Ovary (tissue), 7 donors: ENCODE measurements at regions not wholly inside any gene's neighbourhood (a gene's known extent, or its start where the extent isn't known, plus 50 kb on each side); places are given as distances from the start of the nearest gene placed in this dataset.

Experiments
- DNase-seq, 5 donors: peaks; one replicate each; pipeline ENCODE4 v3.0.0-alpha.2; 2019 to 2020
- H3K27ac ChIP-seq, 2 donors: fragments of 200-600 bp; one replicate each; pipeline versions ENCODE4 v1.5.1 to v1.8.0; 2019 to 2022
- H3K27me3 ChIP-seq: fragments of 200-600 bp; one replicate; pipeline ENCODE4 v1.8.0; 2022
- H3K36me3 ChIP-seq: fragments of 200-600 bp; sonication (generic); one replicate; pipeline ENCODE4 v1.5.1; 2019
- H3K4me1 ChIP-seq: one replicate; pipeline ENCODE4 v1.8.1; 2013; ENCODE audit warnings: mild to moderate bottlenecking, moderate library complexity; ENCODE audit not compliant: insufficient read depth
- H3K4me3 ChIP-seq: fragments of 200-600 bp; sonication (generic); one replicate; pipeline ENCODE4 v1.5.1; 2017
- H3K9me3 ChIP-seq, 2 donors: fragments of 200-600 bp in 1 of 2; sonication (generic) in 1 of 2; one replicate each; pipeline versions ENCODE4 v1.5.1 to v1.8.1; 2013 to 2019; ENCODE audit warnings: mild to moderate bottlenecking in 1 of 2, moderate library complexity in 1 of 2
- CTCF ChIP-seq, 3 donors: fragments of 450-650 bp in 2 of 3; fragments of 200-600 bp in 1 of 3; IDR thresholded peaks; one replicate each; pipeline versions ENCODE4 v1.5.1 to v1.8.0; 2016 to 2022; ENCODE audit warnings: antibody characterized with exemption in 3 of 3, mild to moderate bottlenecking in 1 of 3
- EP300 ChIP-seq: sonication (generic); formaldehyde crosslinking; IDR thresholded peaks from one replicate; pipeline ENCODE4 v1.6.1; 2017; ENCODE audit warnings: antibody characterized with exemption
- POLR2A ChIP-seq: fragments of 450-650 bp; IDR thresholded peaks from one replicate; pipeline ENCODE4 v1.6.1; 2017; ENCODE audit warnings: antibody characterized with exemption, mild to moderate bottlenecking, moderate library complexity
- WGBS, 3 donors: extraction: QIAGEN DNeasy Blood & Tissue Kit in 1 of 3; methylation state at CpG; one replicate each; pipeline versions ENCODE4 v1.1.5 to v1.1.7; 2013 to 2017; 5-methylcytosine and 5-hydroxymethylcytosine counted together
- intact Hi-C, 4 donors: fragments of 100-400 bp; cut with DNase I; formaldehyde crosslinking; loops; one replicate each; pipeline versions ENCODE4 v1.11.0 to v1.15.1; 2022 to 2023
- donor health status: DM: no; HTN: no; CAD: no; lungs with moderate emphysema.
- donor health status: DM: no; HTN: no; CAD: no.
- donor health status: Bipolar disorder and iron deficiency.
- donor health status: DM: no; HTN: no; CAD: no.
- donor health status: DM: yes; HTN: yes; CAD: no.

GRCh38 chr12:107243341-107243740 is 150.0 kb upstream of the CRY1 start:
- H3K9me3 ChIP-seq, result no peaks in the 10 kb centered on the region
- no peak for DNase-seq
- TF ChIP-seq POLR2A, result no peak
- no peak for TF ChIP-seq EP300
- TF ChIP-seq CTCF (IDR thresholded peaks at IDR 0.05), result no peak
- no peak overlapping the region for H3K27ac ChIP-seq
- no peak overlapping the region for H3K4me3 ChIP-seq
- H3K27me3 ChIP-seq, result no peaks in the 10 kb centered on the region
- H3K36me3 ChIP-seq, result no peaks in the 10 kb centered on the region
- intact Hi-C loops, result no loop called here
- 12 to 25% (median 21%) methylated on average over 4 of the region's 4 CpGs for WGBS, 3 donors
- no peaks in the 10 kb centered on the region for H3K4me1 ChIP-seq

GRCh38 chr12:107244584-107244983 is 151.2 kb upstream of the CRY1 start:
- H3K4me3 ChIP-seq, result no peak overlapping the region
- TF ChIP-seq CTCF (IDR thresholded peaks at IDR 0.05), result no peak
- TF ChIP-seq POLR2A, result no peak
- TF ChIP-seq EP300, result no peak
- no peaks in the 10 kb centered on the region for H3K27me3 ChIP-seq
- H3K27ac ChIP-seq, result no peak overlapping the region
- intact Hi-C loops, result no loop called here
- no peak for DNase-seq
- 67 to 91% (median 77%) methylated on average over 2 of the region's 2 CpGs for WGBS, 3 donors
- no peaks in the 10 kb centered on the region for H3K36me3 ChIP-seq
- H3K9me3 ChIP-seq, result no peaks in the 10 kb centered on the region
- no peaks in the 10 kb centered on the region for H3K4me1 ChIP-seq

- no peak for TF ChIP-seq EP300
- no peak for TF ChIP-seq CTCF (IDR thresholded peaks at IDR 0.05)
- no peak for TF ChIP-seq POLR2A
Measured at GRCh38 chr12:107247650-107248049, 154.3 kb upstream of the CRY1 start.

GRCh38 chr12:107248187-107248586 is 154.8 kb upstream of the CRY1 start:
- H3K36me3 ChIP-seq, result no peaks in the 10 kb centered on the region
- no peaks in the 10 kb centered on the region for H3K9me3 ChIP-seq
- no peak for DNase-seq
- H3K27ac ChIP-seq, result no peak overlapping the region
- no peaks in the 10 kb centered on the region for H3K4me1 ChIP-seq
- TF ChIP-seq EP300 (no peak), CTCF (IDR thresholded peaks at IDR 0.05) (no peak), POLR2A (no peak)
- H3K27me3 ChIP-seq, result no peaks in the 10 kb centered on the region
- H3K4me3 ChIP-seq, result no peak overlapping the region
- intact Hi-C loops, result no loop called here

More at GRCh38 chr12:107247650-107248049, 154.3 kb upstream of the CRY1 start:
- Histone ChIP-seq H3K27ac (no peak overlapping the region), H3K36me3 (no peaks in the 10 kb centered on the region), H3K4me1 (no peaks in the 10 kb centered on the region), H3K27me3 (no peaks in the 10 kb centered on the region), H3K9me3 (no peaks in the 10 kb centered on the region), H3K4me3 (no peak overlapping the region)
- 47 to 80% (median 65%) methylated on average over 1 of the region's 1 CpG for WGBS, 3 donors
- intact Hi-C loops, result no loop called here
- no peak for DNase-seq

- Histone ChIP-seq H3K4me1 (no peaks in the 10 kb centered on the region), H3K36me3 (no peaks in the 10 kb centered on the region), H3K4me3 (no peak overlapping the region), H3K27me3 (no peaks in the 10 kb centered on the region), H3K27ac (no peak overlapping the region), H3K9me3 (no peaks in the 10 kb centered on the region)
- TF ChIP-seq CTCF (IDR thresholded peaks at IDR 0.05) (no peak), POLR2A (no peak), EP300 (no peak)
- WGBS, 3 donors, result 64 to 78% (median 73%) methylated on average over 6 of the region's 6 CpGs
- DNase-seq, result no peak
- intact Hi-C loops, result no loop called here
Measured at GRCh38 chr12:107251288-107251687, 157.9 kb upstream of the CRY1 start.
